K562 (cell line): ENCODE measurements at regions not wholly inside any gene's neighbourhood (a gene's known extent, or its start where the extent isn't known, plus 50 kb on each side); places are given as distances from the start of the nearest gene placed in this dataset.

Source experiments
- ATAC-seq: fragments of 200-7000 bp; cut with Tn5 transposase; 3 replicates; pipeline ENCODE4 v1.9.1; 2020; ENCODE audit warnings: moderate library complexity
- BruUV-seq: library from RNA; stranded (reverse); fragments of 400-500 nt; replicated peaks from 2 replicates; lab custom pipeline; 2021; lab: Mats Ljungman, UMichigan
- CTCF ChIA-PET: fragments of 300-600 bp; formaldehyde crosslinking; extraction: SDS; loops from one replicate; lab custom pipeline; 2021; ENCODE audit warnings: low intra/inter-chr PET ratio; lab: Yijun Ruan, JAX
- POLR2A ChIA-PET: fragments of 300-600, 350-650 bp; sonication (Branson Sonifier 250); formaldehyde crosslinking; extraction: SDS; loops from one replicate; lab custom pipeline; 2021; ENCODE audit warnings: antibody characterized with exemption, inconsistent platforms; lab: Yijun Ruan, JAX
- DNase-seq, 4 experiments: peaks; one replicate each; pipeline versions ENCODE4 v3.0.0 to v3.0.0-alpha.2; 2011 to 2018; ENCODE audit warnings: low spot score in 3 of 4, mixed read lengths in 3 of 4; ENCODE audit errors: extremely low read depth in 1 of 4
- FAIRE-seq: peaks from 2 replicates; lab custom pipeline; 2011; peaks lifted over from hg19 to GRCh38; lab: Jason Lieb, UNC
- H2AFZ ChIP-seq: 2 replicates; pipeline ENCODE4 v1.6.0; 2011; ENCODE audit warnings: low read depth, low read length, control low read depth, inconsistent platforms
- H3K27ac ChIP-seq: fragments of 200-600 bp; 3 replicates; pipeline ENCODE4 v1.8.0; 2011; ENCODE audit warnings: low read depth, mild to moderate bottlenecking, control low read depth, inconsistent platforms, low read length, moderate library complexity, mixed read lengths; ENCODE audit errors: extremely low read depth
- H3K27me3 ChIP-seq, 2 experiments: fragments of 300-600 bp in 1 of 2; 2 replicates in 1 of 2; 3 replicates in 1 of 2; pipeline versions ENCODE4 v1.6.0 to v1.8.0; 2011; ENCODE audit warnings: inconsistent platforms in 2 of 2, low read length in 2 of 2, mild to moderate bottlenecking in 1 of 2, mixed read lengths in 1 of 2, moderate library complexity in 1 of 2; ENCODE audit not compliant: control insufficient read depth in 2 of 2, insufficient read depth in 2 of 2
- H3K36me3 ChIP-seq: fragments of 300-600 bp; 3 replicates; pipeline ENCODE4 v1.8.0; 2011; ENCODE audit warnings: mild to moderate bottlenecking, low read length, inconsistent platforms; ENCODE audit not compliant: control insufficient read depth, insufficient read depth
- H3K4me1 ChIP-seq, 2 experiments: fragments of 200-600 bp in 1 of 2; replicated peaks in 1 of 2; 2 replicates in 1 of 2; 3 replicates in 1 of 2; pipeline versions ENCODE4 v1.5.1 to v1.8.0; 2011; ENCODE audit warnings: inconsistent platforms in 2 of 2, low read length in 2 of 2, mild to moderate bottlenecking in 1 of 2, mixed read lengths in 1 of 2, moderate library complexity in 1 of 2; ENCODE audit not compliant: control insufficient read depth in 2 of 2, insufficient read depth in 2 of 2
- H3K4me2 ChIP-seq: 2 replicates; pipeline ENCODE4 v1.6.1; 2011; ENCODE audit warnings: low read length, control low read depth, inconsistent platforms, mixed read lengths; ENCODE audit not compliant: insufficient read depth
- H3K4me3 ChIP-seq: fragments of 200-600 bp; sonication (generic), shearing (Covaris generic); 2 replicates; pipeline ENCODE4 v1.5.1; 2016; ENCODE audit warnings: control low read depth, inconsistent platforms
- H3K79me2 ChIP-seq: fragments of 200-600 bp; 3 replicates; pipeline ENCODE4 v1.8.0; 2011; ENCODE audit warnings: low read length, inconsistent platforms; ENCODE audit not compliant: control insufficient read depth, insufficient read depth
- H3K9ac ChIP-seq, 2 experiments: 2 replicates each; pipeline versions ENCODE4 v1.6.0 to v1.6.1; 2011; ENCODE audit warnings: low read depth in 2 of 2, low read length in 2 of 2, control low read depth in 1 of 2, inconsistent platforms in 1 of 2, mild to moderate bottlenecking in 1 of 2, mixed read lengths in 1 of 2; ENCODE audit not compliant: insufficient read depth in 1 of 2
- H3K9me1 ChIP-seq: one replicate; pipeline ENCODE4 v1.6.0; 2011; ENCODE audit warnings: inconsistent platforms, mild to moderate bottlenecking, low read length, moderate library complexity; ENCODE audit not compliant: control insufficient read depth, insufficient read depth
- H3K9me3 ChIP-seq: replicated peaks from 2 replicates; pipeline ENCODE4 v1.5.1; 2011; ENCODE audit warnings: low read depth, low read length, inconsistent platforms; ENCODE audit not compliant: control insufficient read depth, insufficient read depth
- H4K20me1 ChIP-seq: replicated peaks from 2 replicates; pipeline ENCODE4 v1.6.1; 2011; ENCODE audit warnings: low read length, inconsistent platforms, mixed read lengths; ENCODE audit not compliant: control insufficient read depth, insufficient read depth
- NFYB ChIP-seq: IDR thresholded peaks from 2 replicates; pipeline ENCODE4 v1.6.1; 2011; ENCODE audit warnings: mild to moderate bottlenecking, moderate library complexity; ENCODE audit not compliant: insufficient read length; ENCODE audit errors: extremely low read depth
- ZNF316 ChIP-seq: fragments of 450-650 bp; IDR thresholded peaks from 2 replicates; pipeline ENCODE4 v1.6.1; 2016
- WGBS: fragments of 100-300 bp; shearing (Covaris generic); methylation state at CpG from one replicate; pipeline ENCODE4 v1.1.6; 2016; ENCODE audit warnings: low coverage, mixed read lengths; ENCODE audit not compliant: insufficient coverage; ENCODE audit errors: missing lambda C conversion rate; 5-methylcytosine and 5-hydroxymethylcytosine counted together
- in situ Hi-C: fragments of 300-500 bp; cut with MboI; formaldehyde crosslinking; loops from 4 replicates; pipeline ENCODE4 v1.15.0; 2018; ENCODE audit warnings: inconsistent platforms, mixed read lengths
- intact Hi-C: fragments of 100-400 bp; cut with micrococcal nuclease; formaldehyde crosslinking; loops from 2 replicates; pipeline ENCODE4 v1.14.2; 2022
- TF ChIP-seq, protein P1 (sequence below), 3 experiments: IDR thresholded peaks in 2 of 3; conservative IDR thresholded peaks in 1 of 3; 2 replicates each; pipeline ENCODE4 v1.5.1; 2011 to 2012; ENCODE audit warnings: low read length in 3 of 3, mild to moderate bottlenecking in 3 of 3, control low read depth in 2 of 3, improper control_type of control experiment in 1 of 3, inconsistent platforms in 1 of 3, low read depth in 1 of 3, mixed read lengths in 1 of 3, moderate library complexity in 1 of 3; ENCODE audit not compliant: insufficient read depth in 2 of 3

DNA sequence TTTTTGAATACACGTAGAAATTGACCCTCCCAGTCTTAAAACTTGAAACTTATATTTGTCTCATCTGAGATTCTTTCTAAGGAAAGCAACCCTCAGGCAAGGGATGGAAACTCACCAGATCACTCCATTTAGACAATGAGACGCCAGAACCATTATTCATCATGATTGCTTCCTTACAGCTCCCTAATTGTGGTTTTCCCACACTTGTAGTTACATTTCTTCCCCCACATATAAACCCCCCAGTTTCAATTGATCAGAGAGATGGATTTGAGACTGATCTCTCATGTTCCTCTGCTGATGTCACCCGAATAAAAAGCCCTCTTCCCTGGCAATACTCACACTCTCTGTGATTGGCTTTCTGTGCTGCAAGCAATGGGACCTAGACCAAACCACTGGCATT lies 197.9 kb upstream of the STARD13 start (continued):
- TF ChIP-seq, protein P1, sequence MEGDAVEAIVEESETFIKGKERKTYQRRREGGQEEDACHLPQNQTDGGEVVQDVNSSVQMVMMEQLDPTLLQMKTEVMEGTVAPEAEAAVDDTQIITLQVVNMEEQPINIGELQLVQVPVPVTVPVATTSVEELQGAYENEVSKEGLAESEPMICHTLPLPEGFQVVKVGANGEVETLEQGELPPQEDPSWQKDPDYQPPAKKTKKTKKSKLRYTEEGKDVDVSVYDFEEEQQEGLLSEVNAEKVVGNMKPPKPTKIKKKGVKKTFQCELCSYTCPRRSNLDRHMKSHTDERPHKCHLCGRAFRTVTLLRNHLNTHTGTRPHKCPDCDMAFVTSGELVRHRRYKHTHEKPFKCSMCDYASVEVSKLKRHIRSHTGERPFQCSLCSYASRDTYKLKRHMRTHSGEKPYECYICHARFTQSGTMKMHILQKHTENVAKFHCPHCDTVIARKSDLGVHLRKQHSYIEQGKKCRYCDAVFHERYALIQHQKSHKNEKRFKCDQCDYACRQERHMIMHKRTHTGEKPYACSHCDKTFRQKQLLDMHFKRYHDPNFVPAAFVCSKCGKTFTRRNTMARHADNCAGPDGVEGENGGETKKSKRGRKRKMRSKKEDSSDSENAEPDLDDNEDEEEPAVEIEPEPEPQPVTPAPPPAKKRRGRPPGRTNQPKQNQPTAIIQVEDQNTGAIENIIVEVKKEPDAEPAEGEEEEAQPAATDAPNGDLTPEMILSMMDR (IDR thresholded peaks at IDR 0.05 in 2 of 3, conservative IDR thresholded peaks at IDR 0.05 in 1 of 3; ENCODE audit: insufficient read depth in 2 of 3, low read depth in 1 of 3, low read length in 3 of 3), result no peak

DNA sequence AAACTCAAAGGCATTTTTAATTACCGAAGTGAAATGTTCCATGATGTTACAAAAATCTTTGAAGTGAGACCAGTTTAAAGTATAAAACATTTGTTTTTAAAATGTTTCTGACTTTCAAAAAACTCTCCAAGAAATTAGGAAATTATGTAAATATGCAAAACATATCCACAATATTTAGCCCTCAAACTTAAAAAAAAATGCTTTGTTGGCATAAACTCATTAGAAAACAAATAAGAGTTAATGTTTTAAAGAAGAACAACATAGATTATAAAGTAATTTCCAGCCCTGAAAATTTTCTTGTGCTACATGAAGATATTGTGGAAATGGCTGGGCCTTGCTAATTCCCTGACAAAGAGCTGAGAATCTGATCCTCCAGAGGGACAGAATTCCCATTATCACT lies 199.7 kb upstream of the STARD13 start:
- Histone ChIP-seq H4K20me1 (no peaks in the 10 kb centered on the region), H3K4me3 (no peak overlapping the region), H3K9me3 (no peaks in the 10 kb centered on the region), H2AFZ (no peak overlapping the region), H3K27ac (no peak overlapping the region), H3K79me2 (no peaks in the 10 kb centered on the region), H3K4me1 (no peaks in the 10 kb centered on the region), H3K9me1 (no peaks in the 10 kb centered on the region), H3K27me3 (no peaks in the 10 kb centered on the region), H3K9ac (no peak overlapping the region), H3K4me2 (no peak overlapping the region), H3K36me3 (no peaks in the 10 kb centered on the region)
- ChIA-PET POLR2A (no interaction called here), CTCF (no interaction called here)
- FAIRE-seq (no peak), DNase-seq (no peak), ATAC-seq (no peak)
- WGBS, result 0% methylated on average over 1 of the region's 1 CpG
- TF ChIP-seq NFYB, result no peak
- TF ChIP-seq ZNF316, result peak; percentile 9; the same call in 1 of the 2 replicates
- BruUV-seq, result no TSS peak
- in situ Hi-C loops, result no loop called here
- intact Hi-C loops, result no loop called here
